ENCODE measurements at regions not wholly inside any gene's neighbourhood (a gene's known extent, or its start where the extent isn't known, plus 50 kb on each side); places are given as distances from the start of the nearest gene placed in this dataset.

DNA sequence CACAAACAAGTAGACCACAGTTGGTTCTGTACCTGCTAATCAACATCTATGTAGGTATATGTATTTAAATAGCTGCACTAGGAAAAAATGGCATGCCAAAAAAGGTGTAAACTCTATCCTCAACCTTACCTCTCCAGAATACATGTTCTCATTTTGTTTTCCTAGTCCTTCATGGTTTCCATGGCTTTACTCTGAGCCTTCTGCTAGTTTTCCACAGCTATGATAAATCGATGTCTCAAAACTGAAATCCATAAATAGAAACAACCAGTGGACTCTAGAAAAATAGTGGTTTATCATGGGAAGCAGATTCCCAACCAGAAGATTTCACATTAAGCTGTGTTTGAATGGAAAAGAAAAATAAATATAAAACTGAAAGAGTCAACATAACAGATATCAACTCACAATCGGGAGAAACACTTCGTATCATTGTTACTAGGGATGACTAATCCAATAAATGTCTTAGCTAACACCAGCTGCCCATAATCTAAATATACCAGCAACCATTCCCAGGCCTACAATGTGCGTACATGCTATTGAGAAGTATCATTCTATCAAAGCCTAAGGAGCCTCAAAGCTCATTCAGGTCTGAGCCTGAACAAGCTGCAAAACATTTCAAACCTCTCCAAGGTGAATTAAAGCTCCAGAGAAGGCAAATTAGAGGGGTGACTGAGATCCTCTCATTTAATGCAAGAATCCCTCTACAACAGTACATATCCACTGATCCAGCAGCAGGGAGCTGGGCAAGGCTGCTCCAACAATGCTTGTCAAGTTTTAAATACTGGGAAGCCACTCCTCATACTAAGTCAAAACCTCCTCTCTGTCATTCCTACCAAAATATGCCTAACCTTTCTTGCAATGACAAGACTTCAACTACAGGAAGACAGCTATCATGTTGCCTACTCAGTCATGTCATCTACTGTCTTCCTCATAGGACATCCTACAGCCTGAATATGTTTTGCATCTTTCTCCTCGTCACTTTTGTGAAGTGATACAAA lies 90.2 kb downstream of the KCTD12 start:
- no peak for DNase-seq

DNA sequence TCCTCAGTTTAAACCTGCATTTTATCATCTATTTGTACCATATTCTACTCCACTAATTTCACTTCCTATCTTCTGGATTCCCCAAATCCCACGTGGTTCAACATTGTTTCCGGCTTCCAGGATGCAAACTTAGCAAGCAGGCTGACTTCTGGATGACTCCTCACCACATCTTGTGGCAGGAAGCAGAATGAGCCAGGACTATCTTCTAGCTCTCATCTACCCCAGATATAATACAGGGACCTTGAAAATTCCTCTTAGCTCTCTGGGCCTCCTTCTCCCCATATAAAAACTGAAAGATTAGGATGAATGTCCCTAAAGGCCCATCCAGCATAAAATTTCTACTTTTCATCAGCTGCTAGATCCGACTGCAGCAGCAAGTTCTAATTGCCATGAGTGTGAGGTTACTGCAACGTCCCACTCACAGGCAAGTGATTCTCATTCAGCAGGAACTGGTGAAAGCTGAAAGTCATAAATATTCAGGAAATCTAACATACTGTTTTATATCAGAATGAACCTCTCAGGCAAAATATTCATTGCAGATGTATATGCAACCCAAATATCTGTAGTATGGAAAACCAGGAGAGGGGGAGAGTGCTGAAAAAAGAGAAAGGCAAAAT lies 93.4 kb downstream of the KCTD12 start:
- DNase-seq: no peak

DNA sequence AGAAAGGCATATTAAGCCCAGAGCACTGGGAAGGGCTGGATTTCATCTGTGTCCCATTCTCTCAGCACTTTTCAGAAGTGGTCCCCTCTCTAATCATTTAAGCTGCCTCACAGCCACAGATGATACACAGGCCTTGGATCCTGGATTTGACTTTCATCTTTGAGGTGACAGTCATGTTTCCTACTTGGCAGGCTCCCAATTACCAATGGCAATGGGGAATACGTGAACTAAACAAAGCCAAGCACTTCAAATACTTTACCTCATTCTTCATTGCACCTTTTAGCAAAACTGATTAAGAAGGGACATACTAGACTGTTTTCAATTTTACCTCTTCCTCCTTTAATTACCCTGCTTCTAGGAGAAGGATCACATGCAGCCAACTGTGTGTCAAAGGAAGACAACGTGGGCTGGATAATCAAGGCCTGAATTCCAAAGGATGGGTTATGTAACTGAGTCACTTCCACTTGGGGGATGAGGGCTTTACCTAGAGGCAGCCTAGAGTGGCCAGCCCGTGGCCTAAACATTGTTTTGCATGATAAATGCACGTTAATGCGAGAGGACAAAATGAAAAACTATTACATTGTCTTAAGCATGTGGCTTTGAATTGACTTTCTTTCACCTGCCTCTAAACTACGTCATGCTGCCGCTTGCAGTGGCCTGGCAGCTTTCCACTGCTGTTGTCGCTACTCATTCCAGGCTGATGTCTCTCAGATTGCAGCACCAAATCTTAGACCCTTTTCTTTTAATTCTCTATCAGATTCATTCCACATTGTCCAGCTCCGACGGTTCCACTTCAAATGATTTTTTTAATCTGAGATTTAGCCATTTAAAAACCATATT lies 95.0 kb downstream of the KCTD12 start:
- DNase-seq: no peak

DNA sequence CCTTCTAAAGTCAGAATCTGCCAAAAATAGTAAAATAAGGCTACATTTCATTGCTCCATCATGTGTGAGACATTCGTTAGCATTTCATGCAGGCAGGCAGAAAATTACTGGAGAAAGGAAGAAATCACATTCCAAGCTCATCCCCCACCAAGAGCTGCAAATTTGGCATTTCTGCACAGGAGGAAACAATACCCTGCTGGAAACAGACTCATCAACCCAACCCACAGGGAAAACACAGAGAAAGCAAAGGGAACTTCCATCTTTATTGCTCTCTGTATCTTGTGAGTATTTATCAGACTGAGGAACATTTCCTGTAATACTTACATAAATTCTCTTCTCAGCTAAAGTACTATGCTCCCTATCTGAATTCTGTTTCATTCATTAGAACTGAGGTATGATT lies 95.7 kb downstream of the KCTD12 start:
- no peak for DNase-seq

DNA sequence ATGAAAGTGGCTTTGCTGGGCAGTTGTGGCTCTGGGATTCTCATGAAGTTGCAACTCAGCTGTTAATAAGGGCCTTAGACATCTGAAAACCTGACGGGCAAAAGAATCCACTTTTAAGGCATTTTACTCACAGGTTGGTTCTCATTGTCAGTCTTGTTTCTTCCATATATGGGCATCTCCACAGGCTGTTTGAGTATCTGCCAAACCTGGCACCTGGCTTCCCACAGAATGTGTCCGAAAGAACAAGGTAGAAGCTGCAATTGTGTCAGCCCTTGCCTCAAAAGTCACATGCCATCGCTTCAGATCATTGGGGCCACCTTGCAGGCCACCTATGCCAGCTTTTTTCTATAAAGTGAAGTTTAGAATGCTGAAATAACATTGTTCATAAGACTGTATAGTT lies 102.4 kb downstream of the KCTD12 start:
- no peak for DNase-seq

DNA sequence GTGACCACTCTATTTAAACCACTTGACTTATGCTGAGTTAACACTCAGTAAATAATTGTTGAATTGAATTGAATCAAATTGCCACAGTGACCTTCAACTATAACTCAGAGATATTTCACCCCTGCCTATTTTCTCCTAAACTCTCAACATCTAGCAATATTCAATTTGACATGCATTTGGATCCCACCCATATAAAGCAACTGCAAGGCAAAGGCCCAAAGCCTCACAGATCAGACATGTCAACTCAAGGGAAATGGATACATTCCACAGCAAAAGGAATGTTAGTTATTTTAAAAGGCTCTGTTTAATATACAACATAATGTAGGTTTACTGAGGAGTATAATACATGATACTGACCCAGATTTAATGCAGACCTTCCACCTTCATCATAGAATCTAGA lies 107.4 kb downstream of the KCTD12 start:
- DNase-seq: no peak

DNA sequence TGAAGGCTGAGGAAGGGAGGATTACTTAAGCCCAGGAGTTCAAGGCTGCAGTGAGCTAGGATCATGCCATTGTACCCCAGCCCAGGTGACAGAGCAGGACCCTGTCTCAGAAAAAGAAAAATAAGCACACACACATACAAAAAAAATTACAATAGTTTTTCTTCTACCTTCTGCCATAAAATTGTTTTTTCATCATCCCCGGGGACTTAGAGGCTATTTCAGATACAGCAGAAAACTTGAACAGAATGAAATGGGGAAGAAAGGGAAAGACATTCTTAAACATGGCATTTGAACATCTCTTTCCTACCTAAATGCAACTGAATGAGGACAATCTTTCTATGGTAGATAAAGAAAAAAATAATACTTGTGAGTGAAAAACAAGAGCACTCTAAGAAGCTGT lies 109.1 kb downstream of the KCTD12 start:
- no peak for DNase-seq

DNA sequence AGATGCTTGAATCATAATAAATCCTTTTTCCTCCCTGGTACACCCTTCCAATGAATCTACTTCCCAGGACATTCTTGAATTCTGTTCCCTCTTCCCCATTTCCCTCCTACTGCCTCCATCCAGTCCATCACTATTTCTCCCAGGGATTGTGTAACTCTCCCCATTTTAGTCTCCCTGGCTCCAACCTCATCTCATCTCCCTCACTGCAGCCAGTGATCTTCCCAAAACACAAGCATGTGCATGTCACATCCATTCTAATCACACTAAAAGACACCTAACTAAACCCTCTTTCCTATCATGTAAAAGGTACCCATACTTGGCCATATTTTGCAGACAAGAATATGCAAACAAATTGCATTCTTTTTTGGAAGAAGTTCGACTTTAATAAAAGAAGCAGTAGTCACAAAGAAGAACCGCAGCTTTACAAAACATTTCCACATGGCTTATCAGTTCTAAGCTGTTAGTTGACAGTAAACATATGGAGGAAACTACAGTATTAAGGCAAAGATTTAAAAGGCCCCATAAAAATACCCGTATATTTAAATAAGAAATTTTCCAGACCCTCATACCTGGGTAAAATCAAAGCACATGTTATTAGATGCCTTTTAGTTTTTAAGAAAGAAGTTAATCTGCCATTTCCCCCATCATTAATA lies 111.0 kb downstream of the KCTD12 start:
- DNase-seq: no peak

DNA sequence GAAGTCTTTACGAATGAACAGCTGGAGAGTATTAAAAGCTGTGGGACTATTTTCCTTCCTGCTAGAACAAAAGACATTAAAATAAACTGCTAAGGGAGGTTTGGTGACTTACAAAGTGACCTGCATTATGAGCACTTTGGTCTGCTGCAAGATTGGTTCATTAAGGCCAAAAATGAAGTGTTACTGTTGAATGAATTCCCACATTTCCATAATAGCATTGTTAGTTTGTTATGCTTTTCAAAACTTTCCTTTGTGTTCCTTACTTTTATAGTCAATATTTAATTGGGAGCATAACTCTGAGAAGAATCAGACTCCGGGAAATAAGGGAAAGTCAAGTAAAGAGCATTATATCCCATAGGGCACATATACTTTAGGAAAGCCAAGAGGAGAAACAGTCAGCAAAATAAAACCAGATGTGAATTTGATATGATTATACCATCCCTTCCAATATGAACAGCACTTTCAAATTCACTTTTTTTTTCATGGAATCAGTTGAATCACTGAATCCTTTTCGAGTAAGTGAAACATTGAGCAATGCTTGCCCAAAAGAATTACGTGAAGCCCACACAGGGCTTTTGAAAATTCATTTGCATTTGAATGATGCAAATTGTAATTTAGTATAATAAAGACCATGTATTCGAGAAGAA lies 112.6 kb downstream of the KCTD12 start:
- DNase-seq: no peak

DNA sequence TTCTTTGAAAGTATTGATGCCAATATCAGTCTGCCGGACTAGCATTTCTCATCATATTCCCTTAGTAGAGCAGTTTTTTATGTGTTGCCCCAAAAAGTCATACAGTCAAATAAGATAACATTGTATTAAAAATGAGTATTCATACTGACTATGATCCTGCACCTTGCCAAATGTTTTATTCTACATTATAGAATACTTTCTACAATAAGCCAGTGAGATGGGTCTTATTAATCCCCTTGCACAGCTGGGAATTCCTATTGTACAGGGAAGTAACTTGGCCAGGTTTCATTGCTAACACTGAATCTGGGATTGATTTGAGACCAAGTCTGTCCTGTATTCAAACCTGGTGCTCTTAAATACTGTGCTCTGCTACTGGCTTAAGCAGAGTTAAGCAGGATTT lies 114.0 kb downstream of the KCTD12 start:
- no peak for DNase-seq

DNA sequence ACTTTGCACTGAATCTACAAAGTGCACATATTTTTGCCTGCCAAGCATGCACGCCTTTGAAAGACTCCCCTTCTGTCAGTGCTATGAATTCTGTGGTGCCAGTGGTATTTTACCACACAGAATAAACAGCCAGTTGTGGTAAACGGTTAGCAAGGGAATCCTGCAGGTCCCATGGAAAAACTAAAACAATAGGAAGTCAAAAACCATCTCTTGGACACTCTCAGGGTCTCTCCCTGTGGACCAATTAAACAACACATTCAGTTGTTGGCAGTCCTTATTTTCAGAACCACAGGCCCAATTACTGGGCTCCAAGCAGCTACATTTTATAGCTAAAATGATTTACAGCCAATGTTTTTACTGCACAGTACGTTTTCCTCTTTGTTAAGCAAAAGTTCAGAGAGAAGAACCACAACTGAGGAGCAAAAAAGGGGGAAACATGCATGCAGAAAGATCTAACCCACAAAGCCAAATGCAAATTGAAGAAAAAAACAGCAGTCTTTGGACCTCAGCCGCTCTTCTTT lies 116.9 kb downstream of the KCTD12 start:
- no peak for DNase-seq

DNA sequence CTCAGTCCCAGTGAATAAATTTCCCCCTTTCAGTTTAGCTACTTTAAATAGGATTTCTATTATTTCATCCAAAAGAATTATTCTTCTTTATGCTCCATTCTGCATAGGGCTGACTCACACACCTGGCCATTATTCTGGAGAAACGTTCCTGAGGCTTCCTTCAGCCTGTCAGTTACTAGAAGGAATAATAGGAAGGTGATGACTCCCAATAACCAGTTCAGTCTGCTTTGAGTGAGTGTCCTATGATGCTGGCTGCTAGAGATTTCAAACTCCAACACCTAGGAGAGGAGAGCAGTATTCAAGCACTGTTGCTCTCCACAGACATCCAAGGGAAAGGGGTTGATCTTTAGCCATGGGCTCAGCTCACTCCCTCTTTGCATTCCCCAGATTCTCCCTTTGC lies 117.8 kb downstream of the KCTD12 start:
- DNase-seq: no peak

DNA sequence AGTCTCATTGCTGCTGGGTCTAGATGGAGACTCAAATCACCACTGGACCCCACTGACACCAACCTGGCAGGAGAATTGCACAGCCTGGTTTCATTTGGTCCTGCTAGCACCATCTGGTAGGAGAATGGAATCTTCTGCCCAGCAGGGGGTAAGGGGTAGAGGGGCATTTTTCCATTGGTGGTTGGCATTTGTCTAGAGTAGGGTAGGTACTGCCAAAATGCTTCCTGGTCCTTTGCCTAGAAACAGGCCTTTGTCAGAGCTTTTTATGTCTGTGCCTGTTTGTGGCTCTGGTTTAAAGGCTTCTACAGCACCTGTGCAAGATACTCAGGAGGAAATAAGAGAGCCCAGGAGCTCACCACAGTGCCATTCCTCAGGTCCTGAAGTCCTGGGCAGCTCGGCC lies 121.3 kb downstream of the KCTD12 start:
- DNase-seq: no peak

DNA sequence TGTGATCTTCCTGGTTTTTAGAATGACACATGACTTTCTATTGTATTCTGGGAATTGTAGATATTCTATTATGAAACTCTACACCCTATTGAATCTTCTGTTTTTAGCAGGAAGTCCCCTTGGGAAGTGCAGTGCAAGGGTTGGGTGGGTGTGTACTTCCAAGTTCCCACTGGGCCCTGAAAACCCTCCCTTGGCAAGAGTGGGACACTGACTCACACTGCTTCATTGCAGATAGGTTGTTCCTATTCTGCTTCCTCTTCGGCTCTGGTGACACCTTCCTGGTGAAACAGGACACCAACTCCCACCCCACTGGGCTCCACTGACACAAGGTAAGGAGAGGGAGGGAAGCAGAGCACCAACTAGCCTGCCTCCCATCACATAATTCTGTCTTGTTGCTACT lies 121.8 kb downstream of the KCTD12 start:
- no peak for DNase-seq

DNA sequence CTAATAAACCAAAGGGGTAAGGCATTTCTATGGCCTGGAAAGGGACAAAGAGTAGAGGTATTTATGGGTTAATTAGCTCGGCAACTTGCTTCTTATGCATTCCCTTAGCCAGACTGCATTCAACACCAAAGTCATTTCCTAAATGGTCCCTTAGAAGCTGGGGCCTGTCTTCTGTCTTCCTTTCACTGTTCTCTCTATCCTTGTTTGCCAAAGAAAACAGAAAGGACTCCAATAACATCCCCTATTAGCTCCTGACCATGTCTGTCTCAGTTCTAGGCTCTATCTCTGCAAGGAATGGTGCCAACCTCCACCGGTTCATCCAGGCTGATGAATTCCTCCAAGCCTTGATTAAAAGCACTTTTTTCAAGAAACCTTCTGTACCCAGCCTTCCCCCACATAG lies 123.5 kb downstream of the KCTD12 start:
- DNase-seq: no peak

DNA sequence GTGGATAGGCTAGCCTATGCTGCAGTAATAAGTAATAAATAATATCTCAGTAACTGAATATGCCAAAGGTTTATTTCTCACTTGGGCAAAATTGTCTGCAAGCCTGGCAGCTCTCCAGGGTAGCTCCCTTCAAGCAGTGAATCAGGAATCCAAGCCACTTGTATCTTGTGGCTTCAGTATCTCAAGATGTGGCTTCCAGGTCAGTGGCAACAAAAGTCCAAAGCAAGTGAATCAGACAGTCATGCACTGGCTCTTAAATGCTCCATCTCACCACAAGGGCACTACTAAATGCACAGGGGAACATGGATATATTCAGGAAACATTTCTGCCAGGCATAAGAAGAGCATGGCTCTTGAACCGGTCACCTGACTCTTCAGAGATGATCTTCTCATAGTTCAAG lies 126.3 kb downstream of the KCTD12 start:
- DNase-seq: no peak

DNA sequence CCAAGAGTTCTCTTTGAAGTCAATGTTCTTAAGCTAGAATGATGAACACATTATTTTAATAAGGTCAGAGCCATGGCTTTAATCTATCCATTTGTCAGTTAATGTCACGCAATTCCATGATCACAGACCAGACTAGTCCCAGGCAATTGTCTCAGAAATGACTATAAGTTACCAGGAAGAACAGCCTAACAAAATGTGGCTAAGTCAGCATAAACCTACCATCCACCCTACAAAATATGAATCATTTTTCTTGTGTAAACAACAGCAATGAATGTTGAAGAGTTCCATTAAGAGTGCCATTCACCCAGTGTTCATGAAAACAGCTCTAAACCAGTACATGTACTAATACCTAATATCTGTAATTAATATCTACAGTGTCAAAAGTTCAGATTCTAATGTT lies 127.5 kb downstream of the KCTD12 start:
- no peak for DNase-seq

DNA sequence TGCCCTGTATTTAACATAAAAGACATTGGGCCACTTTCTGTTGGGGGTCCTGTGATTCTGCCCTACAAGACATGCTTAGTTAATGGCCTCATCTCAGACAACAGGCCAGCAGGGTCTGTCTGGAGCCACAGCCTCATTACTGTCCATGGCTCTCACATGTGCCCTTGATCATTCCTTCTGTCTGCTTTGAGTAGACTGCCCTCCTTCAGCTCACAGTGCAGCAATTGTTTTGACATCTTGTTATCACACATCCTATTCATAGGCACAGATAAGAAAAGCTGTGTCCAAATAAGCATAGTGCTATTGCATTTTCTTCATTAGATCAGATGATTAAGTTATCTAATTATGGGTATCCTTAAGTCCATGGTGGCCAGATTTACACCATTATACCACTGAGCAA lies 127.9 kb downstream of the KCTD12 start:
- no peak for DNase-seq

DNA sequence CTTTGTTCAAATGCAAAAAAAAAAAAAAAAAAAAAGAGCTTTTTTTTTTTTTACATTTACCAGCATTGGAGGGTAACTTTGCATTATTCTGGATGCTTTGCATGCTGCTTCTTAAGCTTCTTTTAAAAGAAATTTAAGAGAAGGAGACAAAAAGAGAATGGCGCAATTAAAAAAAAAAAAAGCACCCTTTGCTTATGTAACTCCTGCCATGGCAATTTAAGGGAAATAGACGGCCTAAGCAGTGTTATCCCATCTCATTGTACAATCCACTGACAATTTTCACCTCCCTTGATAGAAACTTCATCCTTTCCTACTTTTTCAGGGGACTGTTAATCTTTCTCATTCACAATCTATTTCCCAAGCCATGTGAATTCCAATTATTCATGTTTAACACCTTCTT lies 129.8 kb downstream of the KCTD12 start:
- DNase-seq: no peak

DNA sequence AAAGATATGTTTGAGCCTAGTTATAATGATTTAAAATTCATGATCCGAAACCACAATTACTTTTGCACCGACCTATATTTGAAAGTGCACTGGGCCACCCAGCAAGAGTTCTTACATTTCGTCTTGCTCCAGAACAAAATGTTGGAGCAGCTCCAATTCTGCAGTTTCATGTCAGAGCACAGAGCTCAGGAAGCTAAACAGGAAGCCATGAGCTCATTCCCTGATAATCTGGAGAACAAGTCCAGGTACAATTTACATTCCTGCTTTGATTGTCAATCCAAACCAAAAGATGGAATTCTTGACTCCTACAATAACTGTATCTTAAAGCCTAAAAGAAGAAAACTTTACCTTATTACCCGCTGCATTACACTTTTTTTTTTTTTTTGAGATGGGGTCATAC lies 131.8 kb downstream of the KCTD12 start:
- DNase-seq: no peak

DNA sequence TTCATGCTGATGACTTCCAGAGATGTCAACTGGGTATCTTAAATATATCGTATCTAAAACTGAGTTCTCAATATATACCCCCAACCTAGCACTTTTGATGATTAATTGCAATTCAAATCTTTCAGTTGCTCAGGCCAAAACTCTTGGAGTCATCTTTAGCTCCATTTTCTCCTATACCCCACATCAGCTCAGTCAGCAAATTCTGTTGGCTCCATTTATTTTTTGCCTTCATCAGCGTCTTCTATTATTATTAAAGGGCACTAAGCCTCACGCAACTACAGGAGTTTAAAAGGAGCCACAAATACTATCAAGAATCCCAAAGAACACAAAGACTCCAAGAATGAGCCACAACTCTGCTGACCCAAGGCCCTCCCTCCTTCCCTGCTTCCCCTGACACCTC lies 134.9 kb downstream of the KCTD12 start:
- no peak for DNase-seq

DNA sequence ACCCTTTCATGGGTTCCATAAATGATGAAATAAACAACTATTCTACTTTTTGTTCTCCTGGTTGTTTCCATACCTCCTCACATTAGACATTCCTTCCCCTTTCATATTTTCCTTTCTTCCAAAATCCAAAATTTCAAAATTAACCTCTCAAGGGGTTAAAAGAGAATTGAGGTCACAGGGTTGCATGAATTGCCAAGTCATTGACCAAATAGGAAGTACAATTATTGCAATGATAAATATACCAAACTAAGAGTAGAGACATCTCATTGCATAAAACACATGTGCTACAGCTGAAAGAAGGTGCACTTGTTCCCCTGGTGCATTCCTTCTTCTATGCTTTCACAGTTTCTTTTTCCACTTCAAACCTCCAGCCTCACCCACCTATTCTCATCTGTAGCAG lies 136.1 kb downstream of the KCTD12 start:
- DNase-seq: no peak

Measured in DMS79 treated with DMSO at 0.1 percent for 48 hours (cell line).